ENCODE measurements at regions not wholly inside any gene's neighbourhood (a gene's known extent, or its start where the extent isn't known, plus 50 kb on each side); places are given as distances from the start of the nearest gene placed in this dataset.
"Not testable (repeated sequence)": the region's sequence is repeated elsewhere in the genome, so short reads cannot be mapped to it uniquely, and the experiment has no call there.

DNA sequence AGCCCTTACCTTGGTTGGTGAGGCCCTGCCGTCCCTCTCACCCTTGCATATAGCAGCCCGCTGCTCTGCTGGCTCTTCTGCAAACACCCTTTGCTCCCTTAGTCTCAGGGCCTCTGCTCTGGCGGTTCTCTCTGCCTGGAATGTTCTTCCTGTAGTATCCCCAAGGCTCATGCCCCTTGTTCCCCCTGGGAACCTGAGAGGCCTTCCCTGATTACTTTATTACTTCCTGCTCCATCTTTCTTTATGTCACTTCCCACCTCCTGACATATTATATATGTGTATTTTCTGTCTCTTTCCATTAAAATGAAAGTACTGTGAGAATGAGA lies 73.9 kb upstream of the SPRY4 start (continued):
- no peak for TF ChIP-seq ZFP91 (CRISPR knock-in tag; IDR thresholded peaks at IDR 0.05)
- no peak for TF ChIP-seq ZNF431 (CRISPR knock-in tag; IDR thresholded peaks at IDR 0.05)
- TF ChIP-seq, protein P1, sequence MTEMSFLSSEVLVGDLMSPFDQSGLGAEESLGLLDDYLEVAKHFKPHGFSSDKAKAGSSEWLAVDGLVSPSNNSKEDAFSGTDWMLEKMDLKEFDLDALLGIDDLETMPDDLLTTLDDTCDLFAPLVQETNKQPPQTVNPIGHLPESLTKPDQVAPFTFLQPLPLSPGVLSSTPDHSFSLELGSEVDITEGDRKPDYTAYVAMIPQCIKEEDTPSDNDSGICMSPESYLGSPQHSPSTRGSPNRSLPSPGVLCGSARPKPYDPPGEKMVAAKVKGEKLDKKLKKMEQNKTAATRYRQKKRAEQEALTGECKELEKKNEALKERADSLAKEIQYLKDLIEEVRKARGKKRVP (CRISPR knock-in tag; IDR thresholded peaks at IDR 0.05), result no peak

DNA sequence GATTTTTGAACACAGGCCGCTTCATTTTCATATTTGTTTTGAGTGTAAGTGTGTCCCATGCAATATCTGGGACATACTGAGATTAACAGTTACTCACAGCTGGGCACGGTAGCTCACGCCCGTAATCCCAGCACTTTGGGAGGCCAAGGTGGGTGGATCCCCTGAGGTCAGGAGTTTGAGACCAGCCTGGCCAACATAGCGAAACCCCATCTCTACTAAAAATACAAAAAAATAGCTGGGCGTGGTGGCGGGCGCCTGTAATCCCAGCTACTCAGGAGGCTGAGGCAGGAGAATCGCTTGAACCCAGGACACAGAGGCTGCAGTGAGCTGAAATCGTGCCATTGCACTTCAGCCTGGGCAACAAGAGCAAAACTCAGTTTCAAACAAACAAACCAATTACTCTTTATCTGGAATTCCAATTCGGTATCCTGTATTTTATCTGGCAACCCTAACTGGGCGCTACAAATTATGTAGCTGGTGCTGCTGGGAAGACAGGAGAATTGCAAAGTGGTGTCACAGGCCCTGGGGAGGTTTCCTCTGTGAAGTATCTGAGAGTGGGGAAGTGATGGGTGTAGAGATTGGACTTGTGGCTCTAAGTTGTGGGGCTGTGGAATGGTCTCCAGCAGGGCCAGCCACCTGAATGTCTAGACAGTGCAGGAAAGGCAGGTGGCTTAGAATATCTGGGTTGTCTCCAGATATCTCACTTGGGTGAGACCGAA lies 73.3 kb upstream of the SPRY4 start:
- peaks cover 15 to 16% of the 10 kb centered on the region in 2 experiments; a peak in 4 of 5 replicates for H3K4me1 ChIP-seq (replicated peaks in 1 of 2; ENCODE audit: control insufficient read depth in 2 of 2, insufficient read depth in 2 of 2, low read length in 2 of 2)
- H3K9me1 ChIP-seq (ENCODE audit: control insufficient read depth, insufficient read depth, low read length); H3K9ac ChIP-seq (ENCODE audit: insufficient read depth in 1 of 2, low read depth in 2 of 2, low read length in 2 of 2); H3K36me3 ChIP-seq (ENCODE audit: control insufficient read depth, insufficient read depth, low read length); H2AFZ ChIP-seq (ENCODE audit: low read depth, low read length); intact Hi-C loops (cut with micrococcal nuclease); in situ Hi-C loops (cut with MboI); DNase-seq (ENCODE audit: extremely low read depth in 1 of 4, low spot score in 3 of 4); H3K4me2 ChIP-seq (ENCODE audit: insufficient read depth, low read length); H3K79me2 ChIP-seq (ENCODE audit: control insufficient read depth, insufficient read depth, low read length); CTCF ChIA-PET (ENCODE audit: low intra/inter-chr PET ratio); ATAC-seq; H3K27ac ChIP-seq (ENCODE audit: extremely low read depth, low read depth, low read length); H3K4me3 ChIP-seq; FAIRE-seq; BruUV-seq (replicated peaks); H3K27me3 ChIP-seq (ENCODE audit: control insufficient read depth in 2 of 2, insufficient read depth in 2 of 2, low read length in 2 of 2); H3K9me3 ChIP-seq (replicated peaks; ENCODE audit: control insufficient read depth, insufficient read depth, low read depth, low read length); H4K20me1 ChIP-seq (replicated peaks; ENCODE audit: control insufficient read depth, insufficient read depth, low read length): not testable (repeated sequence)
- 70% methylated on average over 13 of the region's 13 CpGs for WGBS (ENCODE audit: insufficient coverage, low coverage, missing lambda C conversion rate)
- POLR2A ChIA-PET, result interaction anchor here (0.6 to 1.3 kb wide), 6 partner anchors 8 to 228 kb away, joined by 3 read pairs; no protein-coding TSS in a partner anchor

Data from K562 (cell line).